OCI-LY3 (cell line): ENCODE measurements at regions not wholly inside any gene's neighbourhood (a gene's known extent, or its start where the extent isn't known, plus 50 kb on each side); places are given as distances from the start of the nearest gene placed in this dataset.

ENCODE experiments used
- CTCF ChIP-seq: fragments of 200-600, 300-600 bp; sonication (generic); IDR thresholded peaks from 2 replicates; pipeline ENCODE4 v1.5.1; 2014; ENCODE audit warnings: antibody characterized with exemption, low read length, low read depth
- EZH2phosphoT487 ChIP-seq: fragments of 200-600 bp; shearing (Covaris generic); IDR thresholded peaks from 2 replicates; pipeline ENCODE4 v1.6.1; 2018; ENCODE audit warnings: antibody characterized with exemption, mixed run types, low read depth

- no peak for TF ChIP-seq EZH2phosphoT487
- TF ChIP-seq CTCF = no peak
These were observed 1312.1 kb downstream of the ADGRL3 start for GRCh38 chr4:62512271-62512670.
